ENCODE measurements at regions not wholly inside any gene's neighbourhood (a gene's known extent, or its start where the extent isn't known, plus 50 kb on each side); places are given as distances from the start of the nearest gene placed in this dataset.
"Not testable (repeated sequence)": the region's sequence is repeated elsewhere in the genome, so short reads cannot be mapped to it uniquely, and the experiment has no call there.

GRCh38 chr13:80705371-80706163, 364.6 kb upstream of the SPRY2 start:
- FAIRE-seq (no peak), DNase-seq (peak in 1 of 5 donors; percentile 52)
- H3K36me3 ChIP-seq (ENCODE audit: control insufficient read depth in 2 of 3, insufficient read depth in 3 of 3, low read length in 3 of 3): no peaks in the 10 kb centered on the region
- H3K27me3 ChIP-seq (ENCODE audit: control insufficient read depth, insufficient read depth, low read length): no peaks in the 10 kb centered on the region
- H3K4me3 ChIP-seq (ENCODE audit: low read length in 3 of 3): no peak overlapping the region
- TF ChIP-seq CTCF (IDR thresholded peaks at IDR 0.05; ENCODE audit: borderline replicate concordance, extremely low read depth, insufficient read depth): no peak
- H3K4me1 ChIP-seq (ENCODE audit: control insufficient read depth in 2 of 3, insufficient read depth in 2 of 3, low read depth in 1 of 3, low read length in 3 of 3): no peaks in the 10 kb centered on the region
- H3K9ac ChIP-seq (ENCODE audit: low read length in 3 of 3): no peak overlapping the region
- H3K9me3 ChIP-seq (ENCODE audit: control insufficient read depth in 2 of 3, insufficient read depth in 1 of 3, low read length in 3 of 3): no peaks in the 10 kb centered on the region
- no peak overlapping the region for H3K27ac ChIP-seq (ENCODE audit: low read depth in 2 of 2, low read length in 2 of 2)
- intact Hi-C loops (cut with DNase I): no loop called here

GRCh38 chr13:80704369-80704768, 363.4 kb upstream of the SPRY2 start:
- Histone ChIP-seq H3K9me3 (ENCODE audit: control insufficient read depth in 2 of 3, insufficient read depth in 1 of 3, low read length in 3 of 3) (no peaks in the 10 kb centered on the region), H3K4me1 (ENCODE audit: control insufficient read depth in 2 of 3, insufficient read depth in 2 of 3, low read depth in 1 of 3, low read length in 3 of 3) (no peaks in the 10 kb centered on the region), H3K36me3 (ENCODE audit: control insufficient read depth in 2 of 3, insufficient read depth in 3 of 3, low read length in 3 of 3) (no peaks in the 10 kb centered on the region), H3K4me3 (ENCODE audit: low read length in 3 of 3) (no peak overlapping the region), H3K27ac (ENCODE audit: low read depth in 2 of 2, low read length in 2 of 2) (no peak overlapping the region), H3K9ac (ENCODE audit: low read length in 3 of 3) (no peak overlapping the region), H3K27me3 (ENCODE audit: control insufficient read depth, insufficient read depth, low read length) (no peaks in the 10 kb centered on the region)
- FAIRE-seq (no peak), DNase-seq (peak in 1 of 5 donors; percentile 51)
- intact Hi-C loops (cut with DNase I): no loop called here
- TF ChIP-seq CTCF (IDR thresholded peaks at IDR 0.05; ENCODE audit: borderline replicate concordance, extremely low read depth, insufficient read depth): no peak

DNA sequence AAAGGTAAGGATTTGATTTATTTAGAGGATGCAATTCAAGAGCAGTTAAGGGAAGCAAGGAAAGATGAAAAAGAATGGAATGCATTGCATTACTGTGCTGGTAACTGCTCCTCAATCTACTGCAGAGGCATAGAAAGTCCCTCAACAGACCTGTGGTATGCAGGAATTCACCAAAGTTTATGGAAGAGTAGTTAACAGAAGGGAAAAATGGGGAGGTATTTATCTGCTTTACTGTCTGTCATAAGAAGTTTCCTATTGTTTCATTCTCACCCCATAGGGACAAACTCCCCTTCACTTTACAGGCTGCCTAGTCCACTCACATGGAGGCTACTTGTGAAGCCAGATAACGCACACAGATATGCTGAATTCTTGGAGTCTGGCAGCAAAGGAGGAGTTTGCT, 354.9 kb upstream of the SPRY2 start:
- intact Hi-C loops (cut with DNase I): no loop called here
- Histone ChIP-seq H3K36me3 (ENCODE audit: control insufficient read depth in 2 of 3, insufficient read depth in 3 of 3, low read length in 3 of 3) (no peaks in the 10 kb centered on the region), H3K4me3 (ENCODE audit: low read length in 3 of 3) (no peak overlapping the region), H3K4me1 (ENCODE audit: control insufficient read depth in 2 of 3, insufficient read depth in 2 of 3, low read depth in 1 of 3, low read length in 3 of 3) (no peaks in the 10 kb centered on the region), H3K27me3 (ENCODE audit: control insufficient read depth, insufficient read depth, low read length) (no peaks in the 10 kb centered on the region), H3K9me3 (ENCODE audit: control insufficient read depth in 2 of 3, insufficient read depth in 1 of 3, low read length in 3 of 3) (no peaks in the 10 kb centered on the region), H3K9ac (ENCODE audit: low read length in 3 of 3) (no peak overlapping the region), H3K27ac (ENCODE audit: low read depth in 2 of 2, low read length in 2 of 2) (no peak overlapping the region)
- no peak for FAIRE-seq
- no peak for TF ChIP-seq CTCF (IDR thresholded peaks at IDR 0.05; ENCODE audit: borderline replicate concordance, extremely low read depth, insufficient read depth)
- no peak for DNase-seq

DNA sequence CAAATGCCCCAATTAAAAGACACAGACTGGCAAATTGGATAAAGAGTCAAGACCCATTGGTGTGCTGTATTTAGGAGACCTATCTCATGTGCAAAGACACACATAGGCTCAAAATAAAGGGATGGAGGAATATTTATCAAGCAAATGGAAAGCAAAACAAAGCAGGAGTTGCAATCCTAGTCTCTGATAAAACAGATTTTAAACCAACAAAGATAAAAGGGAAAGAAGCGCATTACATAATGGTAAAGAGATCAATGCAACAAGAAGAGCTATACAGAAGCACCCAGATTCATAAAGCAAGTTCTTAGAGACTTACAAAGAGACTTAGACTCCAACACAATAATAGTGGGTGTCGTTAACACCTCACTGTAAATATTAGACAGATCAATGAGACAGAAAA, 350.9 kb upstream of the SPRY2 start:
- H3K4me1 ChIP-seq (ENCODE audit: control insufficient read depth in 2 of 3, insufficient read depth in 2 of 3, low read depth in 1 of 3, low read length in 3 of 3); H3K27me3 ChIP-seq (ENCODE audit: control insufficient read depth, insufficient read depth, low read length); H3K9me3 ChIP-seq (ENCODE audit: control insufficient read depth in 2 of 3, insufficient read depth in 1 of 3, low read length in 3 of 3); H3K9ac ChIP-seq (ENCODE audit: low read length in 3 of 3); H3K27ac ChIP-seq (ENCODE audit: low read depth in 2 of 2, low read length in 2 of 2); FAIRE-seq; DNase-seq; H3K4me3 ChIP-seq (ENCODE audit: low read length in 3 of 3); intact Hi-C loops (cut with DNase I); H3K36me3 ChIP-seq (ENCODE audit: control insufficient read depth in 2 of 3, insufficient read depth in 3 of 3, low read length in 3 of 3): not testable (repeated sequence)
